Hippocampal formation (tissue), 2 donors: ENCODE measurements at regions not wholly inside any gene's neighbourhood (a gene's known extent, or its start where the extent isn't known, plus 50 kb on each side); places are given as distances from the start of the nearest gene placed in this dataset.
"Not testable (repeated sequence)": the region's sequence is repeated elsewhere in the genome, so short reads cannot be mapped to it uniquely, and the experiment has no call there.

Experiments
- DNase-seq, 2 donors: peaks; one replicate each; lab custom pipeline; 2025; lab: John Stamatoyannopoulos, UW

DNA sequence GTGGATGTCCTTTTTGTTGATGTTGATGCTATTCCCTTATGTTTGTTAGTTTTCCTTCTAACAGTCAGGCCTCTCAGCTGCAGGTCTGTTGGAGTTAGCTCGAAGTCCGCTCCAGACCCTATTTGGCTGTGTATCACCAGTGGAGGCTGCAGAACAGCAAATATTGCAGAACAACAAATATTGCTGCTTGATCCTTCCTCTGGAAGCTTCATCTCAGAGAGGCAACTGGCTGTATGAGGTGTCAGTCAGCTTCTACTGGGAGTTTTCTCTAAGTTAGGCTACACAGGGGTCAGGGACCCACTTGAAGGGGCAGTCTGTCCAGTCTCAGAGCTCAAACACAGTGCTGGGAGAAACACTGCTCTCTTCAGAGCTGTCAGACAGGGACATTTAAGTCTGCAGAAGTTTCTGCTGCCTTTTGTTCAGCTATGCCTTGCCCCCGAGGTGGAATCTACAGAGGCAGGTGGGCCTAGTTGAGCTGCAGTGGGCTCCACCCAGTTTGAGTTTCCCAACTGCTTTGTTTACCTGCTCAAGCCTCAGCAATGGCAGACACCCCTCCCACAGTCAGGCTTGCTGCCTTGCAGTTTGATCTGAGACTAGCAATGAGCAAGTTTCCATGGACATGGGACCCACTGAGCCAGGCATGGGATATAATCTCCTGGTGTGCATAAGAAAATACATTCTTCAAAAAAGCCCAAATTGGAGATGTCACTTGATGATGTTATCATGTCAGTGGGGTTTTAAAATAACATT, 99.5 kb downstream of the KDM5D start:
- DNase-seq: no peak

GRCh38 chrY:19637651-19638347, 106.7 kb downstream of the KDM5D start:
- no peak for DNase-seq

DNA sequence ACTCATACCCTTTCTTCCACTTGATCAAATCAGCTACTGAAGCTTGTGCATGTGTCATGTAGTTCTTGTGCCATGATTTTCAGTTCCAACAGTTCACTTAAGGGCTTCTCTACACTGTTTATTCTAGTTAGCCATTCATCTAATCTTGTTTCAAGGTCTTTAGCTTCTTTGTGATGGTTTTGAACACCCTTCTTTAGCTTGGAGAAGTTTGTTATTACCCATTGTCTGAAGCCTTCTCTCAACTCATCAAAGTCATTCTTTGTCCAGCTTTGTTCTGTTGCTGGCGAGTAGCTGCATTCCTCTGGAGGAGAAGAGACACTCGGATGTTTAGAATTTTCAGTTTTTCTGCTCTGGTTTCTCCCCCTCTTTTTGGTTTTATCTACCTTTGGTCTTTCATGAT, 115.6 kb downstream of the KDM5D start:
- DNase-seq: no peak

GRCh38 chrY:19622392-19622791, 122.1 kb downstream of the KDM5D start:
- DNase-seq: no peak

DNA sequence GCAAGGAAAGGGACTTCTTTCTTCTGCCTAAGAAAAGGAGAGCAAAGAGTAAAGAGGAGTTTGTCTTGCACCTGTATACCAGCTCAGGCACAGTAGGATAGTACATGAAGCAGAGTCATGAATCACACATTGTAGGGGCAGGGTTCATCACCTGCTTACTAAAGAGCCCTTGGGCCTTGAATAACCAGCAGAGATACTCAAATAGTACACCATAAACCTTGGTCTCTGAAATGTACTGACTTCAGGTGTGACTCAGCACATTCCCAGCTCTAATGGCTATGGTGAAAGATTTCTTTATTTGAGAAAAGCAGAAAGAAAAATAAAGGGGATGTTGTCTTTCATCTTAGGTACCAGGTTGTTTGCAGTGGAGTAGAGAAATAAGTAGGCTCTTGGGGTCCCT, 122.8 kb downstream of the KDM5D start:
- DNase-seq: no peak

GRCh38 chrY:19601113-19601512, 143.4 kb downstream of the KDM5D start:
- no peak for DNase-seq

DNA sequence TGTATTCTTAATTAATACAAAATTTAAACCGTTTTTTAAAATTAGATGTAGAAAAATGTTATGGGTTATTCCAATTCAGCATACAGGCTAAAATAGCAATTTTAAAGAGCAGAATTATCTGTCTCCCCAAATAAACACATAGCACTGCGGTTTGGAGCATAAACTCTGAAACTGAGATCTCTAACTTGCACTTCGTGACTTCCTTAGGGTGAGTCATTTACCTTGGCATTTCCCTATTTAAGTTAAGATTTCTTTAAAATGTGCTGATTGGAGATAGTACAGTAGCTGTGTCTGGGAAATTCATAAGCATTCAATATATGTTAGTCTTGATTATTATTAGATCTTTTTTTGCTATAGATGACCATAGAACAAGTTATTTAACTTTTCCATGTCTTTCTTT, 143.8 kb downstream of the KDM5D start:
- no peak for DNase-seq

- DNase-seq: no peak
These were observed 154.3 kb downstream of the KDM5D start for GRCh38 chrY:19590235-19590634.

DNA sequence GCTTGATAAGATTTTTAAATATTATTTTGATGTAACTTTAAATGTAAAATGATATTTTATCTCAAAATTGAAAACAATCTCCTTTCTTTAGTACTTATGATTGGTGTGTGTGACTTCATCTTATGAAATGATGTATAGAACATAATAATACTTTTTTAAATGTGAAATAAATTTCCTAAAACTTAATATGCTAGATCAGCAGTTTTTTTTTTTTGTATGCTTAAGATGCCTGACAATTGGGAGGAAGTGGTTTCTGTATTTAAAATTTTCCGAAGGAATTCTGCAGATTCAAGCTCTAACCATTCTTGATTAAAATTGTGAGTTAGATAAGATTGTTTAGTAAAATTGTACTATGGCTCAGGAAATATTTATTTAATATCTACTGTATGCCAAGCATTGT, 154.9 kb downstream of the KDM5D start:
- no peak for DNase-seq

DNA sequence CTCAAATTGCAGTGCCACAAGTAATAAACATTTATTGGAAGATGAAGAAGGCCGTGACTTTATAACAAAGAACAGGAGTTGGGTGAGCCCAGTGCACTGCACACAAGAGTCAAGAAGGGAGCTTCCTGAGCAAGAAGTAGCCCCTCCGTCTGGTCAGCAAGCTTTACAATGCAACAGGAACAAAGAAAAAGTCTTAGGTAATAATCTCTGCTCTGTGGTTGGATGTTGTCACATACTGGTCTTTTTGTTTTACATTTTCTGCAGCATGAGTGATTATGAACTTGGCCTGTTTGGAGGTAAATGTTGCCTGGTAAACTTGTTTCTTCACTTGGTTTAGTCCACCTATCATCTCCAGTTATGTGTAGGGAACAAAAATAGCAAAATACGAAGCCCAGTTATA, 157.2 kb downstream of the KDM5D start:
- DNase-seq: no peak

- not testable (repeated sequence) for DNase-seq
These were observed 163.5 kb downstream of the KDM5D start for GRCh38 chrY:19580990-19581389.

DNA sequence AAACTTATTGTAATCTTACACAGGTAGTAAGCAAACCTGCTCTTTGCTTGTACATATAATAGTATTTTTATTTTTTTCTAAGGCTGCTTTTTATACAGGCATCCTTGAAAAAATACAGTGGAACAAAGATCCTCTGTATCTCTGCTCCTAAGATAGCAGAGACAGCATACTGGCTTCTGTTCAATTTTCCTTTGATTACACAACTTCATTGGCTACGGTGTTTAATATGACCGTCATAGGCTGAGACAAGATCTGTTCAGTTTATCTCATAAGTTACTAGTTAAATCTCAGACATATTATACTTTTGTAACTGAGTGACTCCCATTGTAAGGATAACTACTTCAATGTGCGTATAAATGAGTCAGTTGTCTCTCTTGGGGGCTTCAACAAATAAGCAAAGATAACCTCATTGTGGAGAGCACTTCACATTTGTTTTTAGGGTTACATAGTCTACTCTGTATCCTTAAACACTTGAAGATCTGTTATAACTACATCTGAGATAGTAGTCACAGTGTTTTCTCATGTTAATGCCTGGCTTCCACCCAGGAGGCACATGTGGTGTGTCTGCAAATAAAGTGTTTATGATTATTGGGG, 166.1 kb downstream of the KDM5D start:
- DNase-seq: no peak

DNA sequence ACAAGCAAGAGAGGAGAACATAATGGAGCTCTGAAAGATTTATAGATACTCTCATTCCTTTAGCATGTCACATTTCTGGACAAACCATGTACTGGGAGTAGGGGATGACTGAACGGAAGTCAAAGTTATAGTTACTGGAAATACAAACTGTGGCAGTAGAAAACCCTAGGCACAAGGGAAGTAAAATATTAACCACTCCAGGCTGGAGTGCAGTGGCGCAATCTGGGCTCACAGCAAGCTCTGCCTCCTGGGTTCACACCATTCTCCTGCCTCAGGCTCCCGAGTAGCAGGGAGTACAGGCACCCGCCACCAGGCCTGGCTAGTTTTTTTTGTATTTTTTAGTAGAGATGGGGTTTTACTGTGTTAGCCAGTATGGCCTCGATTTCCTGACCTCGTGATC, 167.3 kb downstream of the KDM5D start:
- no peak for DNase-seq

DNA sequence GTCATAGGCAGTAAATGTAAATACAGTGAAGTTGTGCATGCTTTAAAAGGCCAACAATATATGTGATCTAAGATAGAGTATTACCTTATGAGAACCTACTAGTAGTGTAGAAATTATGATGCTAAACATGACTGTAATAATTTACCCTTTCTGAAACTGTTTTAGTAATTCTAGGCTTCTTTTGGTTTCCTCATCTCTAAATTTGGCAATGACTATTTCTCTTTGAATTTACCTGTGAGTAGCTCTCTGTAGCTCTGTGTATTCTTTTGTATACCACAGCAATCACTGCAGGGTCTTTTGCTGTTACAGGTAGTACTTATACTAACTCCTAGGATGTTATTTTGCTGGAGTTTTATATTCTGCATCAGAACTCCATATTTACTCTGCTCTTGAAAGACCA, 169.6 kb downstream of the KDM5D start:
- DNase-seq: no peak

- DNase-seq: no peak
These were observed 170.9 kb downstream of the KDM5D start for GRCh38 chrY:19573646-19574045.

- DNase-seq: no peak
These were observed 173.5 kb downstream of the KDM5D start for GRCh38 chrY:19570999-19571398.

GRCh38 chrY:19567943-19568342, 176.6 kb downstream of the KDM5D start:
- no peak for DNase-seq

GRCh38 chrY:19567051-19567921, 177.2 kb downstream of the KDM5D start:
- peak in 1 of 2 donors; percentile 76 for DNase-seq

- no peak for DNase-seq
These were observed 185.4 kb downstream of the KDM5D start for GRCh38 chrY:19559161-19559560.

- no peak for DNase-seq
These were observed 194.7 kb downstream of the KDM5D start for GRCh38 chrY:19549671-19550466.
